ENCODE measurements at regions not wholly inside any gene's neighbourhood (a gene's known extent, or its start where the extent isn't known, plus 50 kb on each side); places are given as distances from the start of the nearest gene placed in this dataset.

DNA sequence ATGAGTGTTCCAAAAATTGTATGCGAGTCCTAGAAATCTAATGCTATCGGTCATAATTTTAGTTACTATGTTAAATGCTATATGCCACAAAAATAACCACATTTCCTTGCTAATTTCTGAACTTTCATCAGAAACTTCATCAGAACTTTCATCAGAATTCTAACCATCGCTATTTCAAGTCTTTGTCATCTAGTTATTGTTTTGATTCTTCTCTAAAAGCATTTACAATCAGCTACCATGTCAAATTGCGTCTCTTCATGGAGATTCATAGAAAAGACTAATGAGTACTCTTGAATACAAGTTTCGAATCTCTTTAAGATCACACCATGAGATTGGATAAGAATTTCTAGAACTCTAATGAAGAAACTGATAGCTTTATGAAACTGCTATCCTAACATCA is 52.7 kb upstream of the TM9SF2 start:
- intact Hi-C loops (cut with DNase I, micrococcal nuclease): no loop called here
- Histone ChIP-seq H3K36me3 (ENCODE audit: low read depth) (no peaks in the 10 kb centered on the region), H3K9me3 (no peaks in the 10 kb centered on the region), H3K4me3 (no peak overlapping the region), H3K4me1 (ENCODE audit: low read depth) (no peaks in the 10 kb centered on the region)
- DNase-seq (no peak), ATAC-seq (no peak)
- TF ChIP-seq, protein P1, sequence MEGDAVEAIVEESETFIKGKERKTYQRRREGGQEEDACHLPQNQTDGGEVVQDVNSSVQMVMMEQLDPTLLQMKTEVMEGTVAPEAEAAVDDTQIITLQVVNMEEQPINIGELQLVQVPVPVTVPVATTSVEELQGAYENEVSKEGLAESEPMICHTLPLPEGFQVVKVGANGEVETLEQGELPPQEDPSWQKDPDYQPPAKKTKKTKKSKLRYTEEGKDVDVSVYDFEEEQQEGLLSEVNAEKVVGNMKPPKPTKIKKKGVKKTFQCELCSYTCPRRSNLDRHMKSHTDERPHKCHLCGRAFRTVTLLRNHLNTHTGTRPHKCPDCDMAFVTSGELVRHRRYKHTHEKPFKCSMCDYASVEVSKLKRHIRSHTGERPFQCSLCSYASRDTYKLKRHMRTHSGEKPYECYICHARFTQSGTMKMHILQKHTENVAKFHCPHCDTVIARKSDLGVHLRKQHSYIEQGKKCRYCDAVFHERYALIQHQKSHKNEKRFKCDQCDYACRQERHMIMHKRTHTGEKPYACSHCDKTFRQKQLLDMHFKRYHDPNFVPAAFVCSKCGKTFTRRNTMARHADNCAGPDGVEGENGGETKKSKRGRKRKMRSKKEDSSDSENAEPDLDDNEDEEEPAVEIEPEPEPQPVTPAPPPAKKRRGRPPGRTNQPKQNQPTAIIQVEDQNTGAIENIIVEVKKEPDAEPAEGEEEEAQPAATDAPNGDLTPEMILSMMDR (IDR thresholded peaks at IDR 0.05): no peak

- ATAC-seq: no peak
- Histone ChIP-seq H3K9me3 (no peaks in the 10 kb centered on the region), H3K4me3 (no peak overlapping the region), H3K4me1 (ENCODE audit: low read depth) (no peaks in the 10 kb centered on the region), H3K36me3 (ENCODE audit: low read depth) (no peaks in the 10 kb centered on the region)
- intact Hi-C loops (cut with DNase I, micrococcal nuclease): loop anchor here in 1 of 2 donors (10.0 kb wide), 1 partner anchor 54 kb away; the partner anchor contains the start of gene TM9SF2
- no peak for DNase-seq
- TF ChIP-seq, protein P1 (IDR thresholded peaks at IDR 0.05): no peak
Measured at GRCh38 chr13:99450416-99450815, 50.9 kb upstream of the TM9SF2 start.
